Prostate gland (tissue), 2 donors: ENCODE measurements at regions not wholly inside any gene's neighbourhood (a gene's known extent, or its start where the extent isn't known, plus 50 kb on each side); places are given as distances from the start of the nearest gene placed in this dataset.

Source experiments
- POLR2A ChIP-seq: fragments of 450-650 bp; IDR thresholded peaks from one replicate; pipeline ENCODE4 v1.6.1; 2016; ENCODE audit warnings: antibody characterized with exemption, mild to moderate bottlenecking
- POLR2AphosphoS5 ChIP-seq: sonication (generic); formaldehyde crosslinking; IDR thresholded peaks from one replicate; pipeline ENCODE4 v1.6.1; 2017; ENCODE audit warnings: antibody characterized with exemption
- TF ChIP-seq, protein P1 (sequence below), 4 experiments: fragments of 200-600 bp in 2 of 4; fragments of 450-650 bp in 2 of 4; sonication (generic) in 2 of 4; IDR thresholded peaks; 1 replicate in 3 of 4; 2 replicates in 1 of 4; pipeline ENCODE4 v1.5.1; 2016 to 2019; ENCODE audit warnings: antibody characterized with exemption in 4 of 4, mild to moderate bottlenecking in 2 of 4, moderate library complexity in 2 of 4

- no peak for TF ChIP-seq POLR2A
- TF ChIP-seq, protein P1, sequence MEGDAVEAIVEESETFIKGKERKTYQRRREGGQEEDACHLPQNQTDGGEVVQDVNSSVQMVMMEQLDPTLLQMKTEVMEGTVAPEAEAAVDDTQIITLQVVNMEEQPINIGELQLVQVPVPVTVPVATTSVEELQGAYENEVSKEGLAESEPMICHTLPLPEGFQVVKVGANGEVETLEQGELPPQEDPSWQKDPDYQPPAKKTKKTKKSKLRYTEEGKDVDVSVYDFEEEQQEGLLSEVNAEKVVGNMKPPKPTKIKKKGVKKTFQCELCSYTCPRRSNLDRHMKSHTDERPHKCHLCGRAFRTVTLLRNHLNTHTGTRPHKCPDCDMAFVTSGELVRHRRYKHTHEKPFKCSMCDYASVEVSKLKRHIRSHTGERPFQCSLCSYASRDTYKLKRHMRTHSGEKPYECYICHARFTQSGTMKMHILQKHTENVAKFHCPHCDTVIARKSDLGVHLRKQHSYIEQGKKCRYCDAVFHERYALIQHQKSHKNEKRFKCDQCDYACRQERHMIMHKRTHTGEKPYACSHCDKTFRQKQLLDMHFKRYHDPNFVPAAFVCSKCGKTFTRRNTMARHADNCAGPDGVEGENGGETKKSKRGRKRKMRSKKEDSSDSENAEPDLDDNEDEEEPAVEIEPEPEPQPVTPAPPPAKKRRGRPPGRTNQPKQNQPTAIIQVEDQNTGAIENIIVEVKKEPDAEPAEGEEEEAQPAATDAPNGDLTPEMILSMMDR (IDR thresholded peaks at IDR 0.05), result no peak
- no peak for TF ChIP-seq POLR2AphosphoS5
Measured at GRCh38 chr9:108786901-108787689, 68.7 kb downstream of the ACTL7B start.
